ENCODE measurements at regions not wholly inside any gene's neighbourhood (a gene's known extent, or its start where the extent isn't known, plus 50 kb on each side); places are given as distances from the start of the nearest gene placed in this dataset.
"Not testable (repeated sequence)": the region's sequence is repeated elsewhere in the genome, so short reads cannot be mapped to it uniquely, and the experiment has no call there.

DNA sequence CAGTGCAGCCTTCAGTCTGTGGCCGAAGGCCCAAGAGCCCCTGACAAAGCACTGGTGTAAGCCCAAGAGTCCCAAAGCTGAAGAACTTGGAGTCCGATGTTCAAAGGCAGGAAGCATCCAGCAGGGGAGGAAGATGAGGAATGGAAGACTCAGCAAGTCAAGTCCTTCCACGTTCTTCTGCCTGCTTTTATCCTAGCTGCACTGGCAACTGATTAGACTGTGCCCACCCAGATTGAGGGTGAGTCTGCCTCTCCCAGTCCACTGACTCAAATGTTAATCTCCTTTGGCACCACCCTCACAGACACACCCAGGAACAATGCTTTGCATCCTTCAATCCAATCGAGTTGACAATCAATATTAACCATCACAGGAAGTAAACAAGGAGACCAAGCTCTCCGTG, 282.2 kb upstream of the CLEC14A start:
- TF ChIP-seq, protein P1, sequence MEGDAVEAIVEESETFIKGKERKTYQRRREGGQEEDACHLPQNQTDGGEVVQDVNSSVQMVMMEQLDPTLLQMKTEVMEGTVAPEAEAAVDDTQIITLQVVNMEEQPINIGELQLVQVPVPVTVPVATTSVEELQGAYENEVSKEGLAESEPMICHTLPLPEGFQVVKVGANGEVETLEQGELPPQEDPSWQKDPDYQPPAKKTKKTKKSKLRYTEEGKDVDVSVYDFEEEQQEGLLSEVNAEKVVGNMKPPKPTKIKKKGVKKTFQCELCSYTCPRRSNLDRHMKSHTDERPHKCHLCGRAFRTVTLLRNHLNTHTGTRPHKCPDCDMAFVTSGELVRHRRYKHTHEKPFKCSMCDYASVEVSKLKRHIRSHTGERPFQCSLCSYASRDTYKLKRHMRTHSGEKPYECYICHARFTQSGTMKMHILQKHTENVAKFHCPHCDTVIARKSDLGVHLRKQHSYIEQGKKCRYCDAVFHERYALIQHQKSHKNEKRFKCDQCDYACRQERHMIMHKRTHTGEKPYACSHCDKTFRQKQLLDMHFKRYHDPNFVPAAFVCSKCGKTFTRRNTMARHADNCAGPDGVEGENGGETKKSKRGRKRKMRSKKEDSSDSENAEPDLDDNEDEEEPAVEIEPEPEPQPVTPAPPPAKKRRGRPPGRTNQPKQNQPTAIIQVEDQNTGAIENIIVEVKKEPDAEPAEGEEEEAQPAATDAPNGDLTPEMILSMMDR (IDR thresholded peaks at IDR 0.05), result not testable (repeated sequence)
- TF ChIP-seq ZFX (IDR thresholded peaks at IDR 0.05; ENCODE audit: borderline replicate concordance), result not testable (repeated sequence)

Data from 22Rv1 (cell line).